ENCODE measurements at regions not wholly inside any gene's neighbourhood (a gene's known extent, or its start where the extent isn't known, plus 50 kb on each side); places are given as distances from the start of the nearest gene placed in this dataset.

- no peak overlapping the region for H2AFZ ChIP-seq (replicated peaks; ENCODE audit: low read length, poor library complexity)
- intact Hi-C loops (cut with micrococcal nuclease): loop anchor here (1.0 to 5.0 kb wide), 4 partner anchors 189 to 477 kb away; no protein-coding TSS in a partner anchor
Measured at GRCh38 chr7:94276027-94276426, 118.7 kb upstream of the COL1A2 start.

More at GRCh38 chr7:94276027-94276426, 118.7 kb upstream of the COL1A2 start:
- Histone ChIP-seq H4K20me1 (ENCODE audit: insufficient read depth, low read length) (no peaks in the 10 kb centered on the region), H4K8ac (ENCODE audit: low read depth in 2 of 2, low read length in 2 of 2) (no peak overlapping the region), H2BK5ac (ENCODE audit: low read depth, low read length, poor library complexity, severe bottlenecking) (no peak overlapping the region), H4K5ac (ENCODE audit: low read depth, low read length) (no peak overlapping the region), H3K9me3 (ENCODE audit: control insufficient read depth, insufficient read depth, low read length) (no peaks in the 10 kb centered on the region), H2AK9ac (replicated peaks; ENCODE audit: low read depth, low read length, poor library complexity) (no peak overlapping the region), H3K79me1 (ENCODE audit: low read depth in 1 of 2, low read length in 2 of 2) (no peaks in the 10 kb centered on the region), H3K4ac (ENCODE audit: low read depth, low read length) (no peak overlapping the region), H3K9ac (ENCODE audit: low read depth, low read length) (no peak overlapping the region), H3K14ac (replicated peaks; ENCODE audit: low read depth, low read length) (no peak overlapping the region), H3K4me2 (ENCODE audit: low read depth, low read length) (no peak overlapping the region), H2BK15ac (ENCODE audit: low read depth, low read length) (no peak overlapping the region), H2AK5ac (ENCODE audit: low read depth, low read length) (no peak overlapping the region), H4K91ac (ENCODE audit: insufficient read depth, low read depth, low read length) (no peak overlapping the region), H3K23ac (ENCODE audit: low read depth, low read length) (no peak overlapping the region), H3K27ac (ENCODE audit: insufficient read depth, low read length) (no peak overlapping the region), H3K9me1 (ENCODE audit: insufficient read depth, low read length) (no peaks in the 10 kb centered on the region; the same call in 1 of the 2 replicates), H2BK20ac (ENCODE audit: low read depth, low read length) (no peak overlapping the region), H3K36me3 (ENCODE audit: control insufficient read depth, insufficient read depth, low read length) (no peaks in the 10 kb centered on the region), H2BK120ac (ENCODE audit: low read depth, low read length) (no peak overlapping the region), H3K18ac (ENCODE audit: low read depth, low read length) (no peak overlapping the region), H3K4me1 (ENCODE audit: control insufficient read depth, insufficient read depth, low read length) (no peaks in the 10 kb centered on the region; the same call in 1 of the 2 replicates), H3K4me3 (ENCODE audit: insufficient read depth, low read depth, low read length) (no peak overlapping the region), H3K56ac (ENCODE audit: extremely low read depth, insufficient read depth, low read length) (no peak overlapping the region), H3K27me3 (ENCODE audit: control insufficient read depth, insufficient read depth, low read length) (no peaks in the 10 kb centered on the region)
- ChIA-PET POLR2A (ENCODE audit: unreplicated experiment) (interaction anchor here (0.6 kb wide), 1 partner anchor 813 kb away, joined by 5 read pairs; no protein-coding TSS in a partner anchor), CTCF (no interaction called here)
- 50% methylated on average over 4 of the region's 4 CpGs; no CpG with 5 or more reads in 1 of the 2 experiments for WGBS, 2 experiments (ENCODE audit: extremely low coverage in 2 of 2, insufficient read length in 1 of 2)
- ATAC-seq (ENCODE audit: low read depth): no peak
- no TSS peak for BruUV-seq (replicated peaks)
- in situ Hi-C loops (cut with MboI; ENCODE audit: low sequenced_read_pairs) (loop anchor here (25.0 kb wide), 1 partner anchor 1211 kb away; the partner anchor contains the start of gene ASB4), dilution Hi-C loops (cut with HindIII; ENCODE audit: low sequenced_read_pairs, unreplicated experiment) (no loop called here)
- no peak for DNase-seq
- TF ChIP-seq CHD1 (IDR thresholded peaks at IDR 0.05; ENCODE audit: low read depth, low read length): no peak
- TF ChIP-seq FOS (IDR thresholded peaks at IDR 0.05; ENCODE audit: low read depth, low read length): no peak
- no peak for TF ChIP-seq SMC3 (IDR thresholded peaks at IDR 0.05; ENCODE audit: low read depth, low read length)
- TF ChIP-seq MAZ (IDR thresholded peaks at IDR 0.05; ENCODE audit: borderline replicate concordance, low read depth, low read length): no peak
- TF ChIP-seq POLR2A (IDR thresholded peaks at IDR 0.05; ENCODE audit: low read depth, low read length): no peak
- TF ChIP-seq RAD21 (IDR thresholded peaks at IDR 0.05; ENCODE audit: low read length): no peak
- TF ChIP-seq CTCF (conservative IDR thresholded peaks at IDR 0.05; ENCODE audit: low read depth, low read length): no peak
- TF ChIP-seq BHLHE40 (IDR thresholded peaks at IDR 0.05; ENCODE audit: low read depth, low read length): no peak
- TF ChIP-seq NFE2L2 (IDR thresholded peaks at IDR 0.05; ENCODE audit: low read depth, low read length): no peak

Data from IMR-90 (cell line).